ENCODE measurements at regions not wholly inside any gene's neighbourhood (a gene's known extent, or its start where the extent isn't known, plus 50 kb on each side); places are given as distances from the start of the nearest gene placed in this dataset.

- TF ChIP-seq POLR2AphosphoS5 (IDR thresholded peaks at IDR 0.05; ENCODE audit: low read depth, low read length) (no peak), SIN3A (IDR thresholded peaks at IDR 0.05; ENCODE audit: borderline replicate concordance, insufficient read depth, low read length) (no peak), TAF1 (IDR thresholded peaks at IDR 0.05; ENCODE audit: borderline replicate concordance, insufficient read depth, low read length) (no peak)
Measured at GRCh38 chr14:81727218-81727617, 193.6 kb upstream of the SEL1L start.
